CD4-positive, alpha-beta T cell treated with Interleukin-4 for 4 hours (primary cell): ENCODE measurements at regions not wholly inside any gene's neighbourhood (a gene's known extent, or its start where the extent isn't known, plus 50 kb on each side); places are given as distances from the start of the nearest gene placed in this dataset.

ENCODE experiments used
- DNase-seq: peaks from one replicate; pipeline ENCODE4 v3.0.0-alpha.2; 2020

- DNase-seq = no peak
These were observed 328.5 kb upstream of the USP25 start for GRCh38 chr21:15401331-15401730.

GRCh38 chr21:15405214-15405613, 324.6 kb upstream of the USP25 start:
- DNase-seq = no peak

GRCh38 chr21:15406791-15407190, 323.0 kb upstream of the USP25 start:
- no peak for DNase-seq

- no peak for DNase-seq
These were observed 322.2 kb upstream of the USP25 start for GRCh38 chr21:15407585-15407984.

GRCh38 chr21:15408089-15408488, 321.7 kb upstream of the USP25 start:
- no peak for DNase-seq

GRCh38 chr21:15409031-15409430, 320.8 kb upstream of the USP25 start:
- DNase-seq = no peak

GRCh38 chr21:15410853-15411252, 318.9 kb upstream of the USP25 start:
- DNase-seq = no peak

GRCh38 chr21:15414057-15414456, 315.7 kb upstream of the USP25 start:
- no peak for DNase-seq

- DNase-seq = no peak
These were observed 314.1 kb upstream of the USP25 start for GRCh38 chr21:15415541-15416261.

GRCh38 chr21:15421441-15421881, 308.3 kb upstream of the USP25 start:
- DNase-seq = no peak

- no peak for DNase-seq
These were observed 307.8 kb upstream of the USP25 start for GRCh38 chr21:15421947-15422346.

GRCh38 chr21:15422783-15423182, 307.0 kb upstream of the USP25 start:
- no peak for DNase-seq

- no peak for DNase-seq
These were observed 305.9 kb upstream of the USP25 start for GRCh38 chr21:15423676-15424445.

- DNase-seq = no peak
These were observed 304.7 kb upstream of the USP25 start for GRCh38 chr21:15425049-15425448.

GRCh38 chr21:15430023-15430422, 299.8 kb upstream of the USP25 start:
- no peak for DNase-seq

- DNase-seq = no peak
These were observed 299.2 kb upstream of the USP25 start for GRCh38 chr21:15430577-15430976.

GRCh38 chr21:15431053-15431452, 298.7 kb upstream of the USP25 start:
- DNase-seq = no peak

- no peak for DNase-seq
These were observed 296.7 kb upstream of the USP25 start for GRCh38 chr21:15433091-15433490.

- DNase-seq = no peak
These were observed 295.4 kb upstream of the USP25 start for GRCh38 chr21:15434163-15434905.

GRCh38 chr21:15436031-15436430, 293.8 kb upstream of the USP25 start:
- no peak for DNase-seq

GRCh38 chr21:15437883-15438282, 291.9 kb upstream of the USP25 start:
- DNase-seq = no peak

GRCh38 chr21:15439726-15440125, 290.1 kb upstream of the USP25 start:
- DNase-seq = no peak

GRCh38 chr21:15441060-15441493, 288.7 kb upstream of the USP25 start:
- DNase-seq = no peak

GRCh38 chr21:15441992-15442391, 287.8 kb upstream of the USP25 start:
- no peak for DNase-seq
